ENCODE measurements at regions not wholly inside any gene's neighbourhood (a gene's known extent, or its start where the extent isn't known, plus 50 kb on each side); places are given as distances from the start of the nearest gene placed in this dataset.
"Not testable (repeated sequence)": the region's sequence is repeated elsewhere in the genome, so short reads cannot be mapped to it uniquely, and the experiment has no call there.

GRCh38 chr10:63675171-63675570, 154.0 kb downstream of the REEP3 start:
- Histone ChIP-seq H3K36me3 (ENCODE audit: insufficient read depth, low read length) (no peaks in the 10 kb centered on the region), H3K9ac (ENCODE audit: low read depth, low read length) (no peak overlapping the region), H3K9me3 (ENCODE audit: control insufficient read depth, insufficient read depth, low read length) (no peaks in the 10 kb centered on the region), H3K4me1 (ENCODE audit: insufficient read depth, low read length) (peaks cover 30% of the 10 kb centered on the region)

- Histone ChIP-seq H3K9me3 (ENCODE audit: control insufficient read depth, insufficient read depth, low read length) (no peaks in the 10 kb centered on the region), H3K4me1 (ENCODE audit: insufficient read depth, low read length) (peaks cover 20% of the 10 kb centered on the region), H3K36me3 (ENCODE audit: insufficient read depth, low read length) (no peaks in the 10 kb centered on the region), H3K9ac (ENCODE audit: low read depth, low read length) (no peak overlapping the region)
Measured at GRCh38 chr10:63677001-63677400, 155.8 kb downstream of the REEP3 start.

- peaks cover 12% of the 10 kb centered on the region for H3K4me1 ChIP-seq (ENCODE audit: insufficient read depth, low read length)
- H3K36me3 ChIP-seq (ENCODE audit: insufficient read depth, low read length); H3K9ac ChIP-seq (ENCODE audit: low read depth, low read length); H3K9me3 ChIP-seq (ENCODE audit: control insufficient read depth, insufficient read depth, low read length): not testable (repeated sequence)
Measured at GRCh38 chr10:63680545-63680944, 159.3 kb downstream of the REEP3 start.

GRCh38 chr10:63681993-63682697, 160.9 kb downstream of the REEP3 start:
- Histone ChIP-seq H3K9me3 (ENCODE audit: control insufficient read depth, insufficient read depth, low read length) (no peaks in the 10 kb centered on the region), H3K9ac (ENCODE audit: low read depth, low read length) (no peak overlapping the region), H3K4me1 (ENCODE audit: insufficient read depth, low read length) (peaks cover 12% of the 10 kb centered on the region), H3K36me3 (ENCODE audit: insufficient read depth, low read length) (no peaks in the 10 kb centered on the region)

- H3K9me3 ChIP-seq (ENCODE audit: control insufficient read depth, insufficient read depth, low read length); H3K36me3 ChIP-seq (ENCODE audit: insufficient read depth, low read length); H3K9ac ChIP-seq (ENCODE audit: low read depth, low read length): not testable (repeated sequence)
- H3K4me1 ChIP-seq (ENCODE audit: insufficient read depth, low read length): peaks cover 12% of the 10 kb centered on the region
Measured at GRCh38 chr10:63682698-63683052, 161.5 kb downstream of the REEP3 start.

GRCh38 chr10:63683223-63683622, 162.0 kb downstream of the REEP3 start:
- Histone ChIP-seq H3K9ac (ENCODE audit: low read depth, low read length) (no peak overlapping the region), H3K4me1 (ENCODE audit: insufficient read depth, low read length) (peaks cover 12% of the 10 kb centered on the region), H3K36me3 (ENCODE audit: insufficient read depth, low read length) (no peaks in the 10 kb centered on the region), H3K9me3 (ENCODE audit: control insufficient read depth, insufficient read depth, low read length) (no peaks in the 10 kb centered on the region)

GRCh38 chr10:63683686-63684085, 162.5 kb downstream of the REEP3 start:
- Histone ChIP-seq H3K36me3 (ENCODE audit: insufficient read depth, low read length) (no peaks in the 10 kb centered on the region), H3K9ac (ENCODE audit: low read depth, low read length) (no peak overlapping the region), H3K4me1 (ENCODE audit: insufficient read depth, low read length) (peaks cover 12% of the 10 kb centered on the region), H3K9me3 (ENCODE audit: control insufficient read depth, insufficient read depth, low read length) (no peaks in the 10 kb centered on the region)

- H3K9me3 ChIP-seq (ENCODE audit: control insufficient read depth, insufficient read depth, low read length): no peaks in the 10 kb centered on the region
- H3K36me3 ChIP-seq (ENCODE audit: insufficient read depth, low read length): no peaks in the 10 kb centered on the region
- peaks cover 12% of the 10 kb centered on the region for H3K4me1 ChIP-seq (ENCODE audit: insufficient read depth, low read length)
- no peak overlapping the region for H3K9ac ChIP-seq (ENCODE audit: low read depth, low read length)
Measured at GRCh38 chr10:63684257-63684936, 163.2 kb downstream of the REEP3 start.

- H3K9me3 ChIP-seq (ENCODE audit: control insufficient read depth, insufficient read depth, low read length): no peaks in the 10 kb centered on the region
Measured at GRCh38 chr10:63689768-63690167, 168.6 kb downstream of the REEP3 start.

GRCh38 chr10:63692220-63692896, 171.2 kb downstream of the REEP3 start:
- H3K9me3 ChIP-seq (ENCODE audit: control insufficient read depth, insufficient read depth, low read length): no peaks in the 10 kb centered on the region
- no peaks in the 10 kb centered on the region for H3K4me1 ChIP-seq (ENCODE audit: insufficient read depth, low read length)
- H3K36me3 ChIP-seq (ENCODE audit: insufficient read depth, low read length): no peaks in the 10 kb centered on the region
- no peak overlapping the region for H3K9ac ChIP-seq (ENCODE audit: low read depth, low read length)

More at GRCh38 chr10:63689768-63690167, 168.6 kb downstream of the REEP3 start:
- no peak overlapping the region for H3K9ac ChIP-seq (ENCODE audit: low read depth, low read length)
- peaks cover 4% of the 10 kb centered on the region for H3K4me1 ChIP-seq (ENCODE audit: insufficient read depth, low read length)
- H3K36me3 ChIP-seq (ENCODE audit: insufficient read depth, low read length): no peaks in the 10 kb centered on the region

- not testable (repeated sequence) for H3K36me3 ChIP-seq (ENCODE audit: insufficient read depth, low read length); H3K9me3 ChIP-seq (ENCODE audit: control insufficient read depth, insufficient read depth, low read length); H3K9ac ChIP-seq (ENCODE audit: low read depth, low read length); H3K4me1 ChIP-seq (ENCODE audit: insufficient read depth, low read length)
Measured at GRCh38 chr10:63693021-63693420, 171.8 kb downstream of the REEP3 start.

GRCh38 chr10:63696205-63696604, 175.0 kb downstream of the REEP3 start:
- H3K9ac ChIP-seq (ENCODE audit: low read depth, low read length): no peak overlapping the region
- no peaks in the 10 kb centered on the region for H3K36me3 ChIP-seq (ENCODE audit: insufficient read depth, low read length)
- no peaks in the 10 kb centered on the region for H3K9me3 ChIP-seq (ENCODE audit: control insufficient read depth, insufficient read depth, low read length)
- peaks cover 8% of the 10 kb centered on the region; the same call in 1 of the 2 replicates for H3K4me1 ChIP-seq (ENCODE audit: insufficient read depth, low read length)

- Histone ChIP-seq H3K9me3 (ENCODE audit: control insufficient read depth, insufficient read depth, low read length) (no peaks in the 10 kb centered on the region), H3K9ac (ENCODE audit: low read depth, low read length) (no peak overlapping the region), H3K36me3 (ENCODE audit: insufficient read depth, low read length) (no peaks in the 10 kb centered on the region), H3K4me1 (ENCODE audit: insufficient read depth, low read length) (peaks cover 11% of the 10 kb centered on the region; the same call in 1 of the 2 replicates)
Measured at GRCh38 chr10:63697956-63698786, 177.0 kb downstream of the REEP3 start.

GRCh38 chr10:63698787-63699150, 177.6 kb downstream of the REEP3 start:
- H3K9me3 ChIP-seq (ENCODE audit: control insufficient read depth, insufficient read depth, low read length): no peaks in the 10 kb centered on the region
- no peak overlapping the region for H3K9ac ChIP-seq (ENCODE audit: low read depth, low read length)
- H3K36me3 ChIP-seq (ENCODE audit: insufficient read depth, low read length): no peaks in the 10 kb centered on the region
- H3K4me1 ChIP-seq (ENCODE audit: insufficient read depth, low read length): peaks cover 11% of the 10 kb centered on the region; the same call in 1 of the 2 replicates

All from ES-I3 (cell line).